T-helper 1 cell treated with Interleukin-12 subunit alpha and Interleukin-12 subunit beta and Interleukin-4 antibody, amounts not matched to agents 30 μg/mL and 1 μg/mL, for 36 hours (primary cell): ENCODE measurements at regions not wholly inside any gene's neighbourhood (a gene's known extent, or its start where the extent isn't known, plus 50 kb on each side); places are given as distances from the start of the nearest gene placed in this dataset.
"Not testable (repeated sequence)": the region's sequence is repeated elsewhere in the genome, so short reads cannot be mapped to it uniquely, and the experiment has no call there.

Experiments
- H3K27ac Mint-ChIP-seq: one replicate; pipeline ENCODE4 v1.8.0; 2021; ENCODE audit warnings: mild to moderate bottlenecking, mixed read lengths
- H3K27me3 Mint-ChIP-seq: one replicate; pipeline ENCODE4 v1.8.0; 2021; ENCODE audit warnings: low read depth, mixed read lengths
- H3K36me3 Mint-ChIP-seq: one replicate; pipeline ENCODE4 v1.8.0; 2021; ENCODE audit warnings: low read depth, mixed read lengths
- H3K4me1 Mint-ChIP-seq: one replicate; pipeline ENCODE4 v1.8.0; 2021; ENCODE audit warnings: low read depth, mixed read lengths
- H3K4me3 Mint-ChIP-seq: one replicate; pipeline ENCODE4 v1.8.0; 2021; ENCODE audit warnings: mild to moderate bottlenecking, moderate library complexity, mixed read lengths
- H3K9me3 Mint-ChIP-seq: one replicate; pipeline ENCODE4 v1.8.0; 2021; ENCODE audit warnings: mixed read lengths

DNA sequence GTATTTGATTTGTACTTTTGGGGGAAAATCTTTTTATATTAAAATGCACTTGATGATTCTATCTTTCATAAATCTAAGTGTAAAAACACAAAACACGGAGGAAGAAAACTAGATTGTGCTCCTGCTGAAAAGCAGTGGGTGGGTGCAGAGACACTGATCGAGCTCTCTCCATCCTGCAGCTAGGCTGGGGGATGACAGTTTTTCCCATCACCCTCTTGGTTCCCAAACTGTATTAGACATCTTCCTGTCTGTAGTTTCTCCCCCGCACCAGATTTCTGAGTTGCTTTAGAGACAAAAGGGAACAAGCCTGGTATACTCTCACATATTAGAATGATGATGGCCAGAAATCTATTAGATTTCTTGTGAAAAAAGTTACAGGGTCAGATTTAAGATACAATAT, 99.6 kb downstream of the FAM114A2 start:
- Mint-ChIP-seq H3K27ac (no peak overlapping the region), H3K4me1 (no peaks in the 10 kb centered on the region), H3K27me3 (no peaks in the 10 kb centered on the region), H3K4me3 (no peak overlapping the region), H3K36me3 (no peaks in the 10 kb centered on the region), H3K9me3 (peaks cover 50% of the 10 kb centered on the region)

DNA sequence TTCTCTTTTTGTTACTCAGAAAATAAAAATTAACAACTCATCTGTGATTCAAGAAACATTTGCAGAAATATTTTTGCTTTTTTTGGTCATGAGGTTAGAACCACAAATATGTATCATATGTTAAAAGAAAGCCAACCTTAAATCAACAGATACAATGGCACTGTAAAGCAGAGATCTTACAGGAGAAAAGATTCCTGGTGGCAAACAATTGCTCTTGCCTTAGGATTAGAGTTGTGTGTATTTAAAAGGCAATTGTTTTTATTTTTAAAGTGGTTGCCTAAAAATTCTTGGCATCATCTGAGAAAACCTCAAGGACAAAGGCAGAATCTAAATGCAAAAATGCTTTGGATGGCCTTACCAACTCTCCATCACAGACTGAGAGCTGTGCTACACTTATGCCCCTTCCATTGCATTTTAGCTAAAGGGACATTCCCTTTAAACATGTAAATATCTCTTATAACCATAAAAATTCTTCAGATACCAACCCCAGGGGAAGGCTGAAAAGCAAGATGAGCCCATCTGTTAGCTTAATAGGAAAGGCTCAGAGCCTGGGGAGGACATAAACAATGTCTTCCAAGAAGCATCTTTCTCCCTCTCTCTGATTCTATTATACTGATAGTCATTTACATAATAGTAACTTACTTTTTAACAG, 100.4 kb downstream of the FAM114A2 start:
- H3K27ac Mint-ChIP-seq, result no peak overlapping the region
- H3K9me3 Mint-ChIP-seq, result peaks cover 50% of the 10 kb centered on the region
- H3K27me3 Mint-ChIP-seq, result no peaks in the 10 kb centered on the region
- no peaks in the 10 kb centered on the region for H3K36me3 Mint-ChIP-seq
- H3K4me3 Mint-ChIP-seq, result no peak overlapping the region
- H3K4me1 Mint-ChIP-seq, result no peaks in the 10 kb centered on the region

- Mint-ChIP-seq H3K27ac (no peak overlapping the region), H3K36me3 (no peaks in the 10 kb centered on the region), H3K27me3 (no peaks in the 10 kb centered on the region), H3K4me3 (no peak overlapping the region), H3K9me3 (peaks cover 46% of the 10 kb centered on the region), H3K4me1 (no peaks in the 10 kb centered on the region)
Observed at GRCh38 chr5:153937661-153938060, 101.0 kb downstream of the FAM114A2 start.

DNA sequence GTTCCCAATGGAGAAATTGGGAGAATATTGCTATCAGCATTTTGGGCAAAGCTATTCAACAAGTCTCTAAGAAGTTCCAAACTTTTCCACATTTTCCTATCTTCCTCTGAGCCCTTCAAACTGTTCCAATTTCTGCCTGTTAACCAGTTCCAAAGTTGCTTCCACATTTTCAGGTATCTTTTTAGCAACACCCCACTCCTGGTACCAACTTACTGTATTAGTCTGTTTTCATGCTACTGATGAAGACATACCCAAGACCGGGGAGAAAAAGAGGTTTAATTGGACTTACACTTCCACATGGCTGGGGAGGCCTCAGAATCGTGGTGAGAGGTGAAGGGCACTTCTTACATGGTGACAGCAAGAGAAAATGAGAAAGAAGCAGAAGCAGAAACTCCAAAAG, 103.6 kb downstream of the FAM114A2 start:
- H3K4me3 Mint-ChIP-seq, H3K4me1 Mint-ChIP-seq, H3K27ac Mint-ChIP-seq, H3K27me3 Mint-ChIP-seq, H3K36me3 Mint-ChIP-seq: not testable (repeated sequence)
- peaks cover 21% of the 10 kb centered on the region for H3K9me3 Mint-ChIP-seq

GRCh38 chr5:153926201-153926600, 112.5 kb downstream of the FAM114A2 start:
- Mint-ChIP-seq H3K36me3 (no peaks in the 10 kb centered on the region), H3K9me3 (no peaks in the 10 kb centered on the region)

GRCh38 chr5:153919161-153919560, 119.5 kb downstream of the FAM114A2 start:
- Mint-ChIP-seq H3K36me3 (no peaks in the 10 kb centered on the region), H3K9me3 (no peaks in the 10 kb centered on the region), H3K4me1 (no peaks in the 10 kb centered on the region), H3K4me3 (no peak overlapping the region), H3K27ac (no peak overlapping the region), H3K27me3 (peaks cover 4% of the 10 kb centered on the region)

More at GRCh38 chr5:153926201-153926600, 112.5 kb downstream of the FAM114A2 start:
- no peaks in the 10 kb centered on the region for H3K27me3 Mint-ChIP-seq
- no peak overlapping the region for H3K27ac Mint-ChIP-seq
- H3K4me1 Mint-ChIP-seq, result no peaks in the 10 kb centered on the region
- no peak overlapping the region for H3K4me3 Mint-ChIP-seq

- Mint-ChIP-seq H3K4me1 (no peaks in the 10 kb centered on the region), H3K36me3 (no peaks in the 10 kb centered on the region), H3K9me3 (peaks cover 3% of the 10 kb centered on the region), H3K27me3 (peaks cover 4% of the 10 kb centered on the region), H3K4me3 (no peak overlapping the region), H3K27ac (no peak overlapping the region)
Observed at GRCh38 chr5:153907170-153907775, 131.4 kb downstream of the FAM114A2 start.

- Mint-ChIP-seq H3K27me3 (peaks cover 4% of the 10 kb centered on the region), H3K4me1 (no peaks in the 10 kb centered on the region), H3K36me3 (no peaks in the 10 kb centered on the region), H3K4me3 (no peak overlapping the region), H3K27ac (no peak overlapping the region), H3K9me3 (no peaks in the 10 kb centered on the region)
Observed at GRCh38 chr5:153905219-153905618, 133.5 kb downstream of the FAM114A2 start.

DNA sequence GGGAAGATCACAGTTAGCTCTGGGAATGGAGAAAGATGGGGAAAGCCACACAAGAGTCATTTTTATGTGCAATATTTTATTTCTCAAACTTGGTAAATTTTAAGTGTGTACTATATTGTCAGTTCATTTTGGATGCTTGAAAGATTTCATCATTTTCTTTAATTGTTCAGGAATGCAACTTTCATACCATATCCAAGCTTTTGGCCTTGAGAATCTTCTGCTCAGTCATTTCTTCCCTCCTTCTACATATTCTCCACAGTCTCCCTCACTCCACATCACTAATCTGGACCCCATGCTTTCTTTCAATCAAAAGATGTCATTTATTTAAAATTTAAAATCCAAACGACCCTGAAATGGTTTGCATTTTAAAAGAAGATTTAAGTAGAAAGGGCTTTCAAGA, 135.4 kb downstream of the FAM114A2 start:
- no peaks in the 10 kb centered on the region for H3K9me3 Mint-ChIP-seq
- H3K27ac Mint-ChIP-seq, result no peak overlapping the region
- no peaks in the 10 kb centered on the region for H3K36me3 Mint-ChIP-seq
- H3K4me1 Mint-ChIP-seq, result no peaks in the 10 kb centered on the region
- H3K27me3 Mint-ChIP-seq, result peaks cover 4% of the 10 kb centered on the region
- H3K4me3 Mint-ChIP-seq, result no peak overlapping the region

GRCh38 chr5:153902016-153902415, 136.7 kb downstream of the FAM114A2 start:
- Mint-ChIP-seq H3K9me3 (no peaks in the 10 kb centered on the region), H3K4me3 (no peak overlapping the region), H3K27me3 (peaks cover 4% of the 10 kb centered on the region), H3K36me3 (no peaks in the 10 kb centered on the region), H3K4me1 (no peaks in the 10 kb centered on the region), H3K27ac (no peak overlapping the region)

DNA sequence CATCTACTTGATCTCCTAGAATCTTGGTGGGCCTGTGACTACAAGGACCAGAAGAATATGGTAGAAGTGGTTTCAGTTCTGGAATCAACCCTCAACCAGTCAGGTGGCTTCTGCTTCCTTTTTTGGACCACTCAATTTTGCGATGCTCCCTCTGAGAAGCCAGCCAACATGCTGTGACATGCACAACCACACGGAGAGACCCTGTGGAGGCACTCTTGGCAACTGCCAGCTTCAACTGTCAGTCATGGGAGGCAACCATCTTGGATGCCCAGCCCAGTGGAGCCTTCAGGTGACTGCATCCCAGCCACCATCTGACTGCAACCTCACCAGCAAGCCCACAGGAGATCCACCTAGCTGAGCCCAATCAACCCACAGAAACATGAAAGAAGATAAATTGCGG, 137.3 kb downstream of the FAM114A2 start:
- Mint-ChIP-seq H3K27me3 (no peaks in the 10 kb centered on the region), H3K36me3 (no peaks in the 10 kb centered on the region), H3K4me3 (no peak overlapping the region), H3K4me1 (no peaks in the 10 kb centered on the region), H3K27ac (no peak overlapping the region), H3K9me3 (no peaks in the 10 kb centered on the region)

DNA sequence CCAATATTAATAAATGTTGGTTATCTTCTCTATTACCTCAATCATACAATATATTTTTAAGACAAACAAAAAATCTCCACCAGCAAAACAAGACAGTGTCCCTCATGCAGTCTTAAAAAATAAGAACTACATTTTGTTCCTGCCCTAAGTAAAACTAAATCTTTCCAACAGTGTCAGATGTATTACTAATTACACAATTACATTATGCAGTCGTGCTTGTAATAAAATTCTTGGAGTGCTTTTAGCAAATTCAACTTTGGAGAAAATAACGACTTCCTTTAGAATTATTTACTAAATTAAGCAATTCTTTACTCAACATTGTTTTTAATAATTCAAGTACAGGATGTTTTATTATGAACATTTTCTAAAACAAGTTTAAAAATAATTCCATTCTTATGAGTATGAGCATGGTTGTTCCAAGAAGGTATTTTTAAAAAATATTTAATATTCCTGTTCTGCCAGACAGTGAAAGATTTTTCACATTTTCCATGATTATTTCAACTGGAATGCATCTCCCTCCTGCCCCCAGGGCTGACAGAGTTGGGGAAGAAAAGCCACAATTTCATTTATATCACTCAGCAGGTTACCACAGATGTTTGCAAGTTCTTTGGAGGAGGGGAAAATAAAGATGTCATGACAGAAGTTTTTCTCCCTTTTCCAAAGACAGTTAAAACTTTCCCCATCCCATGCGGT, 137.9 kb downstream of the FAM114A2 start:
- Mint-ChIP-seq H3K27ac (no peak overlapping the region), H3K4me1 (no peaks in the 10 kb centered on the region), H3K27me3 (no peaks in the 10 kb centered on the region), H3K9me3 (no peaks in the 10 kb centered on the region), H3K36me3 (no peaks in the 10 kb centered on the region), H3K4me3 (no peak overlapping the region)

- Mint-ChIP-seq H3K4me3 (no peak overlapping the region), H3K4me1 (no peaks in the 10 kb centered on the region), H3K27ac (no peak overlapping the region), H3K36me3 (no peaks in the 10 kb centered on the region), H3K27me3 (no peaks in the 10 kb centered on the region), H3K9me3 (no peaks in the 10 kb centered on the region)
Observed at GRCh38 chr5:153899746-153900145, 139.0 kb downstream of the FAM114A2 start.

DNA sequence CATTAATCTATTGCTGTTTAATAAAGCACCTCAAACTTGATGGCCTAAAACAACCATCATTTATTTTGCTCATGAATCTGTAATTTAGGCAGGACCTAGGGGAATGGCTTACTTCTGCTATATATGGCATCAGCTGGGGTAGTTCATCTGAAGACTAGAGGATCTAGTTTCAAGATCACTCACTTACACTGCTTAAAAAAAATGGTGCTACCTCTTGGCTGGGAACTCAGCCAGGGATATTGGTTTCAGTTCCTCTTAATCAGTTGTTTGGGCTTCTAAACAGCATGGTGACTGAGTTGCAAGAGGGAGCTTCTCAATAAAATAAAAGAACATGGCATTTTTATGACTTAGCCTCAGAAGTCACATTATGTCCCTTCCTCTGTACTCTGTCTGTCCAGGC, 142.0 kb downstream of the FAM114A2 start:
- Mint-ChIP-seq H3K4me3 (no peak overlapping the region), H3K4me1 (no peaks in the 10 kb centered on the region), H3K9me3 (no peaks in the 10 kb centered on the region), H3K27ac (no peak overlapping the region), H3K36me3 (no peaks in the 10 kb centered on the region), H3K27me3 (no peaks in the 10 kb centered on the region)

DNA sequence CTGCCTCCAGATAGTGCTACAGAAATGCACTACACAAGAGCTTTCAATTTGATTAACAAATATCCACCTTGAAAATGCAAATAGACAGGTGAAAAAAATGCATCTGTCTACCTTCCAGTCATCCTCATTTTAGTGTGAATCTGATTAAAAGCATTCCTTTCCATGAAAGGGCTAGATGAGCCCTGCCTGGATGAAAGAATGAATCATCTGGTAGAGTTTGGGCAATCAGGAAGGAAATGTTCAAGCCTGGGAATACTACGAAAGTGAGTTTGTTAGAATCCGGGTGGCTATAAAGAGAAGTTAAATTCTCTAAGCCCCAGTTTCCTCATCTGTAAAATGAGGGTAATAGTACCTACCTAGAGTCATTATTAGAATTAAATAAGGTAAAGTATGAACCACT, 142.6 kb downstream of the FAM114A2 start:
- Mint-ChIP-seq H3K27ac (no peak overlapping the region), H3K27me3 (no peaks in the 10 kb centered on the region), H3K9me3 (no peaks in the 10 kb centered on the region)

More for the DNA sequence above, 142.6 kb downstream of the FAM114A2 start:
- Mint-ChIP-seq H3K4me1 (no peaks in the 10 kb centered on the region), H3K36me3 (no peaks in the 10 kb centered on the region), H3K4me3 (no peak overlapping the region)
